ENCODE measurements at regions not wholly inside any gene's neighbourhood (a gene's known extent, or its start where the extent isn't known, plus 50 kb on each side); places are given as distances from the start of the nearest gene placed in this dataset.

DNA sequence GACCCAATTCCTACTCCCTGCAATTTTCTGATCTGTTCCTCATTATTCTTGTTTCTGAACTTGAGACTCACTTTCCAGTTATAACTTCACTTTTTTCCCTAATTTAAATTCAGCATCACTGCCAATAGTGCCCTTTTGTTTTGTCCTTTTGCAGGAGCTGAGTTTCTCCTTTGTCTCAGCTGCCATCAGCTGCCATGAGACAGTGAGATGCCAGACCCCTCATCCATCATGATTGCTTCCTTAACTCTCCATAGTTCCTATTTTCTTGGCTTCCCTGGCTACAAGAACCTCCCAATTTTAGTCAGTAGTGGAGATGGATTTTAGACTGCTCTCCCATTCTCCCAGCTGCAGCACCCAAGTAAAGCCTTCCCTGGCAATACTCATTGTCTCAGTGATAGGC is 518.1 kb downstream of the HDGFL1 start:
- TF ChIP-seq, protein P1, sequence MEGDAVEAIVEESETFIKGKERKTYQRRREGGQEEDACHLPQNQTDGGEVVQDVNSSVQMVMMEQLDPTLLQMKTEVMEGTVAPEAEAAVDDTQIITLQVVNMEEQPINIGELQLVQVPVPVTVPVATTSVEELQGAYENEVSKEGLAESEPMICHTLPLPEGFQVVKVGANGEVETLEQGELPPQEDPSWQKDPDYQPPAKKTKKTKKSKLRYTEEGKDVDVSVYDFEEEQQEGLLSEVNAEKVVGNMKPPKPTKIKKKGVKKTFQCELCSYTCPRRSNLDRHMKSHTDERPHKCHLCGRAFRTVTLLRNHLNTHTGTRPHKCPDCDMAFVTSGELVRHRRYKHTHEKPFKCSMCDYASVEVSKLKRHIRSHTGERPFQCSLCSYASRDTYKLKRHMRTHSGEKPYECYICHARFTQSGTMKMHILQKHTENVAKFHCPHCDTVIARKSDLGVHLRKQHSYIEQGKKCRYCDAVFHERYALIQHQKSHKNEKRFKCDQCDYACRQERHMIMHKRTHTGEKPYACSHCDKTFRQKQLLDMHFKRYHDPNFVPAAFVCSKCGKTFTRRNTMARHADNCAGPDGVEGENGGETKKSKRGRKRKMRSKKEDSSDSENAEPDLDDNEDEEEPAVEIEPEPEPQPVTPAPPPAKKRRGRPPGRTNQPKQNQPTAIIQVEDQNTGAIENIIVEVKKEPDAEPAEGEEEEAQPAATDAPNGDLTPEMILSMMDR (conservative IDR thresholded peaks at IDR 0.05), result no peak
- TF ChIP-seq ZFX (IDR thresholded peaks at IDR 0.05), result no peak
